ENCODE measurements at regions not wholly inside any gene's neighbourhood (a gene's known extent, or its start where the extent isn't known, plus 50 kb on each side); places are given as distances from the start of the nearest gene placed in this dataset.

- TF ChIP-seq CTCF (IDR thresholded peaks at IDR 0.05) (no peak), POLR2A (IDR thresholded peaks at IDR 0.05) (no peak)
Observed at GRCh38 chr14:42140001-42140400, 533.3 kb downstream of the LRFN5 start.

Measured in gastroesophageal sphincter (tissue), 3 donors.